C1 segment of cervical spinal cord (tissue), 14 donors: ENCODE measurements at regions not wholly inside any gene's neighbourhood (a gene's known extent, or its start where the extent isn't known, plus 50 kb on each side); places are given as distances from the start of the nearest gene placed in this dataset.

Source experiments
- DNase-seq, 14 donors: peaks; one replicate each; lab custom pipeline; 2025; lab: John Stamatoyannopoulos, UW

DNA sequence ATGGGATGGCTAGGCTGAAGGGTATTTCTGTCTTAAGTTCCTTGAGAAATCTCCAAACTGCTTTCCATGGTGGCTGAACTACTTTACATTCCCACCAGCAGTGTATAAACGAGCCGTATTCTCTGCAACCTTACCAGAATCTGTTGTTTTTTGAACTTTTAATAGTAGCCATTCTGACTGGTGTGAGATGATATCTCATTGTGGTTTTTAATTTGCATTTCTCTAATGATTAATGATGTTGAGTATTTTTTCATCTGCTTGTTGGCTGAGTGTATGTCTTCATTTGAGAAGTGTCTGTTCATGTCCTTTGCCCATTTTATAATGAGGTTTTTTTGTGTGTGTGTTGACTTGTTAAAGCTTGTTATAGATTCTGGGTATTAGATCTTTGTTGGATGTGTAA lies 226.8 kb upstream of the IGFBP3 start:
- DNase-seq: no peak

DNA sequence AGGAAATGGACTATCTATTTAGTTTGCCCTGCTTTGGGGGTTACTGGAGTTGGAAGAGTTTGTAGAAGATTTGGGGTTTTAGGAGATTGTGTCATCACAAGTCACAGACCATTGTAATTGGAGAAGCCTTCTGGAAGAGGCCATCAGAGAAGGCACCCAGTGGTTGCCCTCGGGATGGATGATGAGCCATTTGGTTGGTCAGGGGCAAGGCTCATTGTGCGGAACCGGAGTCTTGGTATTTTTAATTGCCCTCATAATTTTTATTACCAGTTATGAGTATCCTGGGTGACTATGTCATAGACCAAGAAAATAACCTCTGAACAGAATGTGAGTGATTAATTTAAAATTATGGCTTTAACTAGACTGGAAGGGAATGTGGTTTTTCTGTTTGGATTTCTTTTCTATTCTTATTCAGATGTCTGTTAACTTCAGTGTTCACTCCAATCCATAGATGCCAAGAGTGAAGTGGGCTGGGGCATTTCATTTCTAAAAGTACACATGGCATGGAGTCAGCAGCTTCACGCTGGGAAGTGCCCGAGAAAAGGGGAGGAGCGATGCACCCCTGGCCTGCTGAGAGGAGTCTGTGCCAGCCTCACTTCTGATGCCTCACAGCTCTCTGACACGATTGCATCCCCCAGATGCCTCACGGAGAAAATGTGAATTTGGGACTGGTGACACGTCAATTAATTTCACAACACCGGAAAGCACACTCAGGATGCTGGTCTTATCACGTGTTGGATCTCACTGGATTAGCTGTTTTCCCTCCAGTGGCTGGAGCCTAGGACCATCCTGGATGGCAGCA lies 225.6 kb upstream of the IGFBP3 start:
- no peak for DNase-seq

DNA sequence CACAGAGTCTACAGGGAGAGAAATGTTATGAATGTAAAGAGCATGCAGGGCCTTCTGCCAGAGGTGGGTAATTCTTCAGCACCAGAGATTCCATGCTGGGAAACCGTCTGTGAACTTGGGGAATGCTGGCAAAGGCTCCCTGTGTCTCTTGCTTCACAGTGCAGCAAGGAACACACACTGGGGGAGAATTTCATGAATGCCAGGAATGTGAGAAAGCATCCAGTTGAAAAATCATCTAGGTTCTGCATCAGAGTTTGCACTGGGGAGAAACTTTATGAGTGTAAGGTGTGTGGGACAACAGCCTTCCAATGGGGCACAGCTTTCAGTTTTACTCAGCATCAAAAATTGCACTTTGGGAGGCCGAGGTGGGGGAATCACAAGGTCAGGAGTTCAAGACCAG lies 224.3 kb upstream of the IGFBP3 start:
- DNase-seq: no peak

DNA sequence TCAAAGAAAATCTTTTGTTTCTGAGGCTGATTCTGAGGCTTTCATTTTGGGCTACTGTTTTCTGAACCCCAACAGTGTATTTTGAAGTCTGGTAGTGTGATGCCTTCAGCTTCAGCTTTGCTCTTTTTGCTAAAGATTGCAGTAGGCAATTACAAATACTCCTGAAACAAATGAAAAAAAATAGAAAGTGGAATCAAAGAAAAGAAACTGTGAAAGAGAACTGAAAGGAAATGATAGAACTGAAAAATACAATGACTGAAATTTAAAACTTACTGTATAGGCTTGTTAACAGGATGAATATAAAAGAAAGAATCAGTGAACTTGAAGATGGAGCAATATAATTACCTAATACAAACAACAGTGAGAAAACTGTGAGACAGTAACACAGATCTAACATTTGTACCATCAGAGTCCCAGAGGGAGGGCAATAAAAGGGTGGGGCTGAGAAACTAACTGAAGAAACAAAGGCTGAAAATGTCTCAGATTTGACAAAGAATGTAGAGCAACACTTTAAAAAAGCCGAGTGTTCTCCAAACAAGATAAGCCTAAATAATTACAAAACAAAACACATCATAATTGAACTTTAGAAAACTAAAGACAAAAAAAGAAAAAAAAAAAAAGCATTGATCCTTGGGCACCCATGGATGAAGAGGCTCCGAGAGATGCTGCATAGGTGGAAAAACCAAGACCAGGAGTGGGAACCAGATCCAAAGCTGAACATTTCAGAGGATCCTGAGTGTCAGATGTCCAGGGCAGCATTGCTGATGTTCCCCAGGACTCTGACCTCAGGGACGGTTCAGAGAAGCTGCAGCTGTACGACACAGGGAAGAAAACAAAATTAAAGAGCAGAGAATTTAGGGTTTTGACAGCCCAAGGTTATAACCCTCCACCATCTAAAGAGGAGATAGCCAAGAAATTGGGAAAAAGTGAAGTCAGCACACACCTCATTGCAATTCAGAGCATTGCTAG lies 223.2 kb upstream of the IGFBP3 start:
- DNase-seq: no peak

DNA sequence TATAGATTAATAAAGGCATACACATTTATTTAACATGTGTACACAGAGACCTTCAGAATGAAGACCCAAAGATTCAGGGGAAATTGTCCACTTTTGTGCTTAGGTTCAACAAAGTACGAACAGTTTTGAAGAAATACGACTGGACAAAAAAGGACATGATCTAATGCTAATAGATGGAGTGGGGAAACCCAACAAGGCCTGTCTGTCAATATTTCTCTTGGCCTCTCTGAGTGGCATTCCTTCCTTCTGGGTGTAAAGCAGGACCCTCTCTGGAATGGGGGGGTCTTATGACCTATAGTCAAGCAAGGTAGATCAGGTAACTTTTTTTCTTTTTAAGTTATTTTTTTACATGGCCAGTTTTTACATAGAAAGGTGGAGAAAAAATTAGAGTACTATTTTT lies 222.3 kb upstream of the IGFBP3 start:
- no peak for DNase-seq

DNA sequence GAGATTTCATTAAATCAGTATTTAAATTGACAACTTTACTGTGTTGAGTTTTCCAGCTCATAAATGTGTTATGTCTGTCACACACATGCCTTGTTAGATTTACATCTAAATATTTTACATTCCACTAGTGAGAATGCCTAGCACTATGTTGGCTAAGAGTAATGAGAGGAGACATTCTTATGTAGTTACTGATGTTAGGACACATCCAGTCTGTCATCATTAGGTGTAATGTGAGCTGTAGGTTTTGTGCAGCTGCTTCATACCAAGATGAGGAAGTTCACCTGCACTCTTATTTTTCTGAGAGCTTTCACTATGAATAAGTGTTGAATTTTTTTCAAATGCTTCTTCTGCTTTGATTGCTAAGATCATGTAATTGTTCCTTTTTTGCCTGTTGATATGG lies 218.0 kb upstream of the IGFBP3 start:
- no peak for DNase-seq

DNA sequence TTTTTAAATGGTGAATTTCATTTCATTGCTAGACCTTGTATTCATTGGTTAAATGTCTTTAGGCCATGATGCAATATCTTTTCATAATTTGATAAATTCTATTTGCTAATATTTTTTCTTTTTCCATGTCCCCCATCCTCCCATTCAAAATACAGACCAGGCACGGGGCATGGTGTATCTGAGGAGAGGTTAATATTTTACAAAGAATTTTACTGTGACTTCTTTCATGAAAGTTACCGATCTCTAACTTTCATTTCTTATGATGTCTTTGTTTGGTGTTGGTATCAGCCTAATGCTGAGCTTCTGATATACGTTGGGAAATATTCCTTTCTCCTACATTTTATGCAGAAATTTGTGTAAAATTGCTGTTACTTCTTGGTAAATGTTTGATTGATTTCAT lies 216.7 kb upstream of the IGFBP3 start:
- no peak for DNase-seq

DNA sequence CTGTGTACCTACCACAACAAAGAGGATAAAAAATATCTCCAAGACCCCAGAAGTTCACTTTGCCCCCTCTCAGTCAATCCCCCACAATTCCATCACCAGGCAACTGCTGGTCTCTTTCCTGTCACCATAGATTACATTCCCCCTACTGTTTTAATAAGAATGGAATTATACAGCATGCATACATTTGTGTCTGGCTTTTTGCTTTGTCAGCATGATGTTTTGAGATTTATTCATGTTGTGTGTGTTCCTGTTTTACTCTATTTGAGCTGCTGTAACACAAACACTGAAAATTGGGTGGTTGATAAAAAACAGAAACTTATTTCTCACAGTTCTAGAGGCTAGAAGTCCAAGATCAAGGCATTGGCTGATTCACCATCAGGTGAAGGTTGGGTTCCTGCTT lies 214.5 kb upstream of the IGFBP3 start:
- no peak for DNase-seq

DNA sequence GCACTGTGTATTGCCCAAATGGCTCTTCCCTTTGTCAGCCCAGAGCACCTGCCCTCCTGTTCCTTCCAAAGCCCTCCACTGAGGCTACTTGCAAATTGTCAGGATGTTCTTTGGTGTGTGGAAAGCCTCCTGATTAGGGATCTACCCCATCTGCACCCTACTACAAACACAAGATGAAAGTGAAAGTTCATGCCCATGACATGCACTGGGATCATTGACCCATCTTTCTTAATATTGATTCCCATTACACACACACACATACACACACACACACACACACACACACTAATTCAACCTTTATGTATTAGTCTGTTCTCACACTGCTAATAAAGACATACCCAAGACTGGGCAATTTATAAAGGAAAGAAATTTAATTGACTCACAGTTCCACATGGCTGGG lies 213.7 kb upstream of the IGFBP3 start:
- no peak for DNase-seq

DNA sequence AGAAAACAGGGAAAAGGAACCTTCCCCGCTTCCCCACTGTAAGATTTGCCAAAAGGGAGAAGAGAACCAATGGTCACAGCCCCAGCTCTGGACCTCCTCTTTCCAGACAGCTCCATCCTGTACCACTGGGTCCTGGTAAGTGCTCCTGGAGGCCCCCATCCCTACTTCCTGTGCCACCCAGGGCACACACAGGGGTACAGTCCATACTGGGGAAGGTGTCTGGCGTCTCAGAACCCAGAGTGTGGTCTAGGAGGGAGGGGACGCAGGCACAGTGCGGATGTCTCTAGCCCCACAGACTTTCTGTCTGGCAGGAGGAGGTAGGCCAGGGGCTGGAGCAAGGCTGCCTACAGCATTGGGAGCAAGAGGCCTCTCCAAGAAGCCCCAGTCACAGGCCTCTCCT lies 213.3 kb upstream of the IGFBP3 start:
- no peak for DNase-seq

DNA sequence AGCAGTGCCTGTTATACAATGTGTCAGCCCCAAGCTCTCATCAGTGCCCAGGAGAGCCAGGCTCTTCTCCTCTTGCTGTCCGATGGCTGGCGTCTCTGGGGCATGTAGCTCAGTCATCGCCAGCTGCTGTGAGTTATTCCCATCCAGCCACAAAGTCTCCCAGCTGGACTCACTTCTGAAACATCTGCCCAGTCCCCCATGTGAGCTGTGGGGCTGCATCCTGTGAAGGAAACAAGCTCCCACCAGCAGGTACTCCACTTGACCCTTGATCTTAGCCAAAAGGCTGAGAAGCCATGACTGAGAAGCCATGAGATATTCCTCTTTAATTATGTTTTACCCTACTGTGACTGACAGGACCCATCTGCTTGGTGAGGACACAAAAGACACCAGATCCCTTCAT lies 212.7 kb upstream of the IGFBP3 start:
- no peak for DNase-seq

DNA sequence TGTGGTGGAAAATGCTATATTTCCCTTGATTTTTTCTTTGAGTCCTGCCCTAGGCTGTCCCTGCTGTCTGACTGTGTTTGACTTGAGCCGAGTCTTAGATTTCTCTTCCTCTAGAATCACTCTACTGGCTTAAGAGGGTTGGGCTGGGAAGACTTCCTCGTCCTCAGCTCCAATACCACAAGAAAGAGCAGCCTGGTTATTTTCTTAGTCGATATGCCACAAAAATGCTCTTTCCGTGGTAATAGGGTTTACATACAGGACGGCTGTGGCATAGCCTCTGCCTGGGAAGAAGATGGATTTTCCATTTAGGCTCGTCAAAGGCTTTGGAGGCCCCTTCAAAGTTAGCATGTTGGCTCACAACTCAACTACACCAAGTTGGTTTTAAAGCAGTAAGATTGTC lies 212.0 kb upstream of the IGFBP3 start:
- no peak for DNase-seq

DNA sequence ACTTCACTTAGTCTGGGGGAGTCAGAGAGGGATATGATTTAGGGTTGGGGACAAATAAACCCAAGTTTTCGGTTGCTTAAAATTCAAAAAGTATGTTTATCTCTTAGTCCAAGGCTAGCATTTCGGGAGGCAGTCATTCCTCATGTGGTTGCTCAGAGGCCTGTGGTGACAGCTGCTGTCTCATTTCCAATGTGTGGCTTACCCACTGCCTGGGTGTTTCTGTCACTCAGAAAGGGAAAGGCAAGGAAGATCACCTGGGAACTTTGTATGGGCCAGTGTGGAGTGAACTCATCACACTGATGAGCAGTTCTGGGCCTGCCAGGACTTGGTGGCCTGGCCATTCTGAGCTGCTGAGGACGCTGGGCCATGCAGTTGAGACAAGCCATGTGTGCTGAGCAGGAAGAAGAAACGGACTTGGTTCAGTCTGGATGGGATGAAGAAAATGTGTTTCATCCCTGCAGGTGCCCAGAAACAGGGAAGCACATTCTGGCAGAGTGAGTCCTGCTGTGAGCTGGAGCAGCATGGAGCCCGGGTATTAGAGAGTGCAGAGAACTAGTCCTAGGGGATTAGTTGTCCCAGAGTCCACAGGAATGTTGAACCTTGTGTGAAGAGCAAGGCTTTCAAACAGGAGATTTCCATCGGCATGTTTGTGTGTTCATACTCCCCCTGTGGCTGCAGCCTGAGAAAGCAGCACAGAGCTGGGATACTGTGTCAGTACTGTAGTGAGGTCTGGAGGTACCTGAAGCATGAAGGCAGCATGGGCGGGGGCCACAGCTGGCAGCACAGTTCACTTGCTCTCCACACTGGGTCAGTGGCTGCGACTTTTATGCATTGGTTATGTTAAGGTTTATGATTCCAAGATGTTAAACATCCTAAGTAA lies 211.1 kb upstream of the IGFBP3 start:
- DNase-seq: no peak

DNA sequence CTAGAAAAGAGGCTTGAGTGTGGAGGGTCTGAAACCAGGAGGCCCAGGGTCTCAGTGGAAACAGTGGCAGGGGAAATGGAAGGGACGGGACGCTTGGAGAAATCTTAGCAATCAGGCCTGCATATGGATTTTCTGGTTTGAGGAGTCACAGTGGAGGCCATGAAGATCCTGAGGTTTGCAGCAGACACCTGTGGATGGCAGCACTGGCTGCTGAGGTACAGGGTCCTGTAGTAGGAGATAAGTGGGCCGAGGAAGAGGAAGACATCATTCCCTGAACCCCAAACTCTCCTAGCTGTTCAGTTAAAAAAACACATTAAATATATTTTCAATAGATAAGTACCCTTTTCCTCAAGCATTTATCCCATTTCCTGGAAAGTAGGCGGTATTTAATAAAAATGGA lies 208.8 kb upstream of the IGFBP3 start:
- DNase-seq: no peak

DNA sequence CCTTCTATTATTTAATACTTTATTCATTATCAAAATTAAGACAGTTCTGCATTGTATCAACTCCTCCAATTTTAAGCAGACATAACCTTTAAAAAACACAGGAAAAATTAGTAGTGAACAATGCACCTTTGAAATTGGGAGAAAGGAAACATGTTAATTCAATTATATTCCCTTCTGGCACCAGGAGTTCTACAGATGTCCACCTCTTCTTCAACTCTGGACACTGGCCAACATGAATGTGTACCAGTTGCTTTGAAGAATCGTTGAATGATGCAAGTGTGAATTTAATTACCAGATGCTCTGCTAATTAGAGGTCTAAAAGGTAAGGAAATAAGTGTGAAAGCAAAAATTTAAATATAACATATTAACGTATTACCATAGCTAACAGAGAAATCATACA lies 206.7 kb upstream of the IGFBP3 start:
- DNase-seq: no peak

DNA sequence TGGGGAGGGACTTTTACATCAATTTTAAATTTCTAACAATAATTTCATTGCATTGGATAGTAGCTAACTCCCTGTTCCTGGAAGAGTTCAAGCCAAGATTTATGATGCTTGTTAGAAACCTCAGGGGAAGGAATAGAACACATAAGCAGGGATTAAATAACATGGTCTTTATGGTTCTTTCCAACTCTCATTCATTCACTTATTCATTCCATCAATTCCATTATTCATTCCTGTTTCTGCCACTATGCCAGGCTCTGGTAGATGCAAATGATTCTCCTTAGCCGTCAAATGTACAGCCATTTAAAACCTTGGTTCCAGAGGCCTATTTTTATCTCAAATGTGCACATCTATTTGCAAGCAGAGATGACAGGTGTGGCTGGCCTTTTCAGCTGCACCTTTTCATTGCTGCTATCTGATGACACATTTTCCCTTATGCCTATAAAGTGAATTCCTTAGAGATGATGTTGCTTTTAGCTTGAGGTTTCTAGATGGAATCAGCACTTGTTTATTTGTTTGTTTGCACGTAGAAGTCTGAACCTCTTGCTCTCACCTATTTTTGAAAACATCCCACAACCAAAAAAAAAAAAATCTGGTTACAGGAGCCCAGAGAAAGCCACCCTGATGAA lies 205.7 kb upstream of the IGFBP3 start:
- no peak for DNase-seq

DNA sequence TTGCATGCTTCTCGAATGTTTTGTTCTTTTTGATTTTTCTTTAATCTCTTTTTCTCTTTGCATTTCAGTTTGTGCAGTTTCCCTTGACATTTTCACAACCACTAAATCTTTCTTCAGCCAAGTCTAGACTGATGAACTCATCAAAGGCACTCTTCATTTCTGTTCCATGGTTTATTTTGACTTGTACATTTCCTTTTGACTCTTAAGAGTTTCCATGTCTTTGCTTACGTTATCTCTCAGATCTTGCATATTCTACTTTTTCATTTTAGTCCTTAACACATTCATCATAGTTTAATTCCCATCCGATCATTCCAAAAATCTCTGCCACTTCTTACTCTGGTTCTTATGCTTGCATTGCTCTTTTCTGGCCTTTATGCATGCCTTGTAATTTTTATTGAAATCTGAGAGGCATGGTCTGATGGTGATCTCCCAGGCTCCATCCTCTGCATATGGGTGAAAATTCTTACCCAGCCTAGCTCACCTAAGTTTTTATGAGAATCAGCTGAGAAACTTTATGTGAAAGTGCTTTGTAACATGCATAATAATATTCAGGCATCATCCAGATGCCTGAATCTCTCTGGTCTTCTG lies 202.8 kb upstream of the IGFBP3 start:
- no peak for DNase-seq

DNA sequence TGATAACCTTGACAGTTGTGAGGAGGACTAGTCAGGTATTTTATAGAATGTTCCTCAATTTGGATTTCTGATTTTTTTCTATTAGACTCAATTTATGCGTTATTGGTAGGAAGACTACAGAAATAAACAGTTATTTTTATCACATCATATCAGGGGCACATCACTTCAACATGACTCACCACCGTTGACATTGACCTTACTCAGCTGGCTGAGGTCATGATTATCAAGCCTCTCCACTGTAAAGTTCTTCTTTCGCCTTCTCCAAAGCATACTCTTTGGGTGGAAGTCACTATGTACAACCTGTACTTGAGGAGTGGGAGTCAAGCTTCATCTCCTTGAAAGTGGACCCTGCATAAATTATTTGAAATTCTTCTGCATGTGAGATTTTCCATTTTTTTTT lies 194.3 kb upstream of the IGFBP3 start:
- no peak for DNase-seq

DNA sequence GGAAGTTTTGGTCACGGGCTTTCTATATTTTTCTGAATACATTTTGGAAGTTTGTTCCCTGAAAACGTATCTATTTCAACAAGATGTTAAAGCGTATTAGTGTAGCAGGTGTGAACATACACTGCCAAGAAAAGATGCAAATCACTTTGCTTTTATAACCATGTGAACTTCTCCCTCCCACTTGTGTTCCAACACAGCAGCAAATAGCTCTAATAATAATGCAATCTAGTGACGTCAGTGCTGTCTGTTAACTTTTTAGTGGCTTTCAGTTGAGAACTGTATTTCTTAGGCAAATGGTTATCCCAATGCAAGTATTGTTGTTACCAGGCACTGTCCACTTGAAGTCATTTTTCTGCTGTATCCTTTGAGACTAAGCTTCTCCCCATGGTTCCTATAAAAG lies 188.4 kb upstream of the IGFBP3 start:
- DNase-seq: no peak

DNA sequence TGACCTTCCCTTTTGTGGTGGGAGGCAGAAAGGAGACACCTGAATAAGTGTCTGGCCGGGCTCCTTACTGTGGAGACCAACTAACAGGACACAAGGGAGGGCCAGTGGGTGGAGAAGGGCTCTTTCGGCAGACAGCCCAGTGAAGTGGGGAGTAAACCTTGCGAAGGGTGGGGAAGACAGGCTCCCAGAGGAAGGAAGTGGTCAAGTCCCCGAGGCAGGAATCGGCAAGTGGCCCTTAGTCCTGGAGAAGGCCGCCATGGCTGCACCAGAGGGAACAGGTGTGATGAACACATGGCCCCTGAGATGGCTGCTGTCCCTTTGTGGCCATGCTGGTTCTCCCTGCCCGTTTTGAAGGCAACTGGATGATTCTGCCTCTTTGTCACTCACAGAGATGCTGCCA lies 187.2 kb upstream of the IGFBP3 start:
- no peak for DNase-seq

DNA sequence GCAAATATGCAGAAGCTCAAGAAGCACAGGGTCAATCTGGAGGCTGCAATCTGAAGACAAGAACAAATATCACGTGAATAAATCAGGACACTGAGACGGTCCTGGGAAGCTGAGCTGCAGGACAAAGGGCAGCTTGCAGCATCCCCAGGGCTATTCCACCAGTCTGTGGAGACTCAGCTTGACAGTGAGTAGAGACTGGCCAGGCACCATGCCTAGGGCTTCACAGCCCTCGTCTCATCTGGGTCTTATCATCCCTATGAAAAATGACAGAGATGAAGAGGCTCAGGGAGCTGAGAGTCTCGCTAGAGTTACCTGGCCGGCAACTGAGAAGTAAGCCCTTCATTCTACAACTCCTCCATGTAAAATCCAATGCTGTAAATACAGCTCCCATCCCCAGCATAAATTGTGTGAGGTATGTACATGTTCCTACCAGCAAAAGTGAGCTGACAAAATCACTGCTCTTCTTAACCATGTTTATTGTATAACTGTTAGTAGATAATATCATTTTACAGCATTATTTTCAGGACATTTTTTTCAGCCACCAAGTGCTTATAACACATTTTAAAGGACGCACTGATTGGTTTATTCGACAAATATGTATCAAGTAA lies 186.6 kb upstream of the IGFBP3 start:
- no peak for DNase-seq
